GM21390 (cell line): ENCODE measurements at regions not wholly inside any gene's neighbourhood (a gene's known extent, or its start where the extent isn't known, plus 50 kb on each side); places are given as distances from the start of the nearest gene placed in this dataset.

Source experiments
- ATAC-seq: cut with Tn5 transposase; IDR thresholded peaks from one replicate; pipeline ENCODE4 v1.9.1; 2021; ENCODE audit not compliant: unreplicated experiment

DNA sequence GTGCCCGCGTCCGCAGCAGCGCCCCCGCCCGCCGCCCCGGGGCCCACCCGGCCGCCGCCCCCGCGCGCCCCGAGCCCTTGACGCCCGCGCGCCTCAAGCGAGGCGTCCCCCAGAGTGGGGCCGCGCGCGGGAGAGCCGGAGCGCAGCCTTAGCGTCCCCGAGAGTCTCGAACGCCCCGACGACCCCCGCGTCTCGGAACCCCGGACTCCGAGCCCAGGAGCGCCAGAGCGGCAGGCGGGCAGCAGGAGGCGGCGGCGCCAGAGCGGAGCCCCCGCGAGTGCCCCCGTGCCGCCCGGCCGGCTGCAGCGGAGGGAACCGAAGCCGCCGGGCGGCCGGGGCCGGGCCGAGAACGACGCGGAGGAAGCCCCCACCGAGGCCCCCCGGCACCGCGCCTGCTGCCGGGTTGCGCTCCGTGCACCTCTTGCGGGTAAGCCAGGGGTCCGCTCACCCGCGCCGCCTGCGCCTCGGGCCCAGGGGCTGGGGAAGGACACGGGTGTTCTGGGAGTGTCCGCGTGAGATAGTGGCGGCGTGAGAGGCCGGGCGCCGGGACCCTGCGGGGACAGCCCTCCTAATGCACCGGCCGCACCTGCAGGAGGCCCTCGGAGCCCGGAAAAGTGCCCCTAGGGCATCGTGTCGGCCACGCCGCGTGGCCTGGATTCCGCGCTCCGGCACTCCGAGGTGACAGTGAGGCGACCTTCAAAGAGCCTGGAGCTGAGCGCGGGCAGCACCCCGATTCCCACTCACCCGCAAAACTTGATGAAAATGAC, 52.0 kb upstream of the ULK4 start:
- ATAC-seq: peak; percentile 7

DNA sequence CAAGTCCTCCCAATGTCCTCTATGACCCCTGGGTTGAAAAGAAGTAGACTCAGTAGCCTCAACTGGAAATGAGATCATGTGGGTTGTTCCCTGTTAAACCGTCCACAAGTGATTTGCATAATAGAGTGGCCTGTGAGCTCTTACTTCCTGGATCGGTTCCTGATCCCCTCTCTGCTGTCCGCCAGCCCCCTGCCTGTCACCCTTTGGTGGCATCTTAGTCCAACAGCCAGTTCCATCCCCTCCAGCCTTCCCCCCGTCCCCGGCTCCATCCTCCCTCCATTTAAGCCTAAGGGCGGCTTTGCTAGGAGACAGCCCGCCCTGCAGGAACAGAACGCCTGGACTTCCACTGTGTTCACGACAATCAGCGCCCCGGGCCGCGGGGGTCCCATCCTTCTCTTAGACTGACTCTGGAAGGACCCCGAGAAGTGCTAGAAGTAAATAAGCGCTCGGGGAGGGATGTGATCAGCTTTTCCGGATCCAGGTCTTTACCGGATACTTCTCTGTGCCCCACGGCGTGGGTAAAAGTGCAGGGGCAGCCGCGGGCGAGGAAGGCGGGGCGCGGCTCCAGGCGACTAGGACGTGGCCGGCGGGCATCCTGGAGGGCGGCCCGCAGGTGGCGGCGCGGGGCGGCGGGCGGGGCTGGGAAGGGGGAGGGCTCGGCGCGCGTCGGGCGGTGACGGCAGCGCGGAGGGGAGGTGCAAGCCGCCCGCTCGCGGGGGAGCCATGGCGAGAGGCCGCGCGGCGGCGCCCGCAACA, 51.2 kb upstream of the ULK4 start:
- ATAC-seq: peak; percentile 75

DNA sequence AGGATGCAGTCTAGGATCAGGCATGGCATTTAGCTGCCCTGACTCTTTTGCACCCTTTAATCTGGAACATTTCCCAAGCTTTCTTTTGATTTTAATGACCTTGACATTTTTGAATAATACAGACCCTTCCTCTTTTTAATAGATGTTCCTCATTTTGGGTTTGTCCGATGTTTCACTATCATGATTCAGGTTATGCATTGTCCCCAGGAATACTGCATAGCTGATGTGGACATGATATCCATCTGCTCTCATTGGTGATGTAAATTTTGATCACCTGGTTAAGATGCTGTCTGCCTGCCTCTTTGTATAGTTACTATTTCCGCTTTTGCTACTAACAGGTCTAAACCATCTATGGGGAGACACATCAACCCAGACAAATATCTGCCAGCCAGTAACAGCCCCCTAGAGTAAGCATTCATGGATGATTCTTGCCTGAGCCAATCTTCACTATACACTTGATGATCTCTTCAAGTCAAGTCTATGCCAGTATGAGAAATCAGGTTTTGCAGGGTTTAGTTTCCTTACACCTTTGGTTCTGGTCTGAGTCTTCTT, 50.6 kb upstream of the ULK4 start:
- ATAC-seq: peak; percentile 26
